GM19240 (cell line): ENCODE measurements at regions not wholly inside any gene's neighbourhood (a gene's known extent, or its start where the extent isn't known, plus 50 kb on each side); places are given as distances from the start of the nearest gene placed in this dataset.

Experiments used
- DNase-seq: peaks from one replicate; pipeline ENCODE4 v3.0.0; 2011; ENCODE audit warnings: low spot score; ENCODE audit not compliant: insufficient read length

GRCh38 chr9:78599926-78600325 lies 303.0 kb downstream of the PSAT1 start:
- no peak for DNase-seq

DNA sequence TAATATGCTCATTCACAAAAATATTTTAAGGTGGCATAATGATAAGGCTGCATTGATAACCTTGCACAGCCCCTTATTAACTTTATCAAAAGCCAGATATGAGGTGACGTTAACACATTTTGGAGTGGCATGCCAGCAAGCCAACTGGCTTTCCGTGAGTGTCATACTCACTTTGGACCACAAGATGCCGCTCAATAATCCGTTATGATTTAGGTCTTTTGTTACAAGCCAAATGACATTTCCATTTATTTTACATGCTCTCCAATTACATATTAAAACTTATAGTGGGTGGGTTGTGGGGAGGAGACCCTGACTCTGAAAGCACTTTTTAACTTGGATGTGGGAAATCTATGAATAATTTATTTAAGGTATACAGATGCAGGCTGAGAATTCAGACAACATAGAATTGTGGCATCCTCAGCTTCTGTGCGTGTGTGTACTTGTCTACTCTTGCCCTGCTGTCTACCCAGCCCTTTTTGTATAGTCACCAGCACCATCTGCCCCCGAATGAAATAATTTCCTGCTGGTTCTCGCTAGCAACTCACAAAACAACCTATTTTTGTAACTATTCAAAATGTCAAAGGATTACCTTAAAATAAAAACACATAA lies 305.1 kb downstream of the PSAT1 start:
- no peak for DNase-seq

DNA sequence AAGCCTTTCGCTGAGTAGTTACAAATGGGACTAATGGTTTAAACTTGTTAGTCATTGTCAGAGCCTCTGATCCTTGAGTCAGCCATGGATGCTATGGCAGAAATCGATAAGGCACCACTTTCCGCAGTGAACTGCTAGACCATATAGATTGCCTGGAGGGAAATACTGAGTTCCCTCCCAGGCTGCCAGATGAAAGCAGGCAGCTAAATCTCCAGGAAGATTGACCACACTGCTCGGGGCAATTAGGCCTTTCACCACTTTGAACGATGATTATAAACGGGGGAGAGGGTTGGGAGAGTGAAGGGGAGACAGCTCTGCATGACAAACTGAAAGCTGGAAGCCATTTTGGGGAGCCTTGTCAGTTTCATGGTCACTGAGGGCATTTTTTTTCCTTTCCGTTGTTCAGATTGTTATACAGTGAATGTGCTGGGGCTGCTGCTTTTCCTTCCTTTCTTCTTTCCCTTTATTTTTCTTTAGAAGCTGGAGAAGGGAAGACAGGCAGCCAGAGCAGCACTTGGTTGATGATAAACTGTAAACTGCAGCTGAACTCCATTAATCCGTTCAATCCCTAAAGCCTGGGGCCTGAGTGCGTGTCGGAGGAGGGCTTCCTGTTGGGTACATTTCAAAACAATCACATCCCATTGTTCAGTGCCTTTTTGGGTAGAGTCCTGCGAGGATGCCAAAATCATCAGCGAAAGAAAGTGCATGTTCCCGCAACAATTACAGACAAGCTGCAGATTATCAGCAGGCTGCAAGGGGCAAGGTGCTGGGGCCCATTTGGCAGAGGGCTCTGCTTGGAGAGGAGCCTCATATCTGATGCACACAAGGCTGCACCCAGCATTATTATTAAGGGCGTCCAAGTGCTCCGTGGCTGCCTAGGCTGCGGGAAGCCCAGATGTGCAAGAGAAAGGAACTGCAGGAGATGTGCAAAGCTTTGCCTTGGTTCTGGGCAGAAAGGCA lies 308.4 kb downstream of the PSAT1 start:
- no peak for DNase-seq

- DNase-seq, result no peak
Observed at GRCh38 chr9:78606001-78606379, 309.1 kb downstream of the PSAT1 start.

GRCh38 chr9:78607853-78608252 lies 310.9 kb downstream of the PSAT1 start:
- DNase-seq, result no peak

DNA sequence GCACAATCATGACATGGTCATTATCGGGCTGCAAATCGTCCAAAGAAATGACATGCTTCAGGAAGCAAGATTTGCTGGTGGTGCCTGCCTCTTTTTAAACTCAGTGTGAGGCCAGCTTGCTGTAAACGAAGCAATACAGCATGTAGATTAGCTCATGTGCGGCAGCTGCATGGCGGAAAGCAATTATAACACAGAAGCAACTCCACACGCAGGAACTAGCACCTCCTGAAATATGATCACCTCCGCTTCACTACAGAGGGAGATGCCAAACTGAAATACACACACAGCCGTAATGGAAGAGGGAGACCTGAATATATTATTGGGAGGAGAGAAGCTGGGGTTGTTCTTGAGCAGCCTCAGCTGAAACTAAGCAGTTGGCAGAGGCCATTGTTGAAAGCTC lies 312.5 kb downstream of the PSAT1 start:
- DNase-seq, result no peak

GRCh38 chr9:78612091-78612490 lies 315.2 kb downstream of the PSAT1 start:
- no peak for DNase-seq

GRCh38 chr9:78613006-78613405 lies 316.1 kb downstream of the PSAT1 start:
- DNase-seq, result no peak

- no peak for DNase-seq
Observed at GRCh38 chr9:78614892-78615291, 318.0 kb downstream of the PSAT1 start.

DNA sequence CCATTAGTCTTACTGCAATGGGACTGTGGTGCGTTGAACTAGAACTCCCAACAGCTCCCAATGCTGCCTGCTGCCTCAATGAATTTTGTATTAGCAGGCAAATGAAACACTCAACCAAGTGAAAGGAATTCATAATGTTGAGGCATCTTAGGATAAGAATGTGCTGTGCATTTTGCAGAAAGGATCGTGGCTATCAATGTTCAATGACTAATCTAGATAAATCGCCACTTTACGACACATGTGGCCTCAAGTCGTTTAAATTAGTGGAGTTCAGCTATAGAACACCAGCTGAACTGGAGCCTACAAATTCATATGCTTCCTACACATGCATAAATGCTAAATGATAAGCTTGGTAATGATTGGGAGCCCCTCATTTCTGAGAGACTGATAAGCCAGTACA lies 318.4 kb downstream of the PSAT1 start:
- DNase-seq, result no peak

- DNase-seq, result no peak
Observed at GRCh38 chr9:78618735-78619134, 321.8 kb downstream of the PSAT1 start.

DNA sequence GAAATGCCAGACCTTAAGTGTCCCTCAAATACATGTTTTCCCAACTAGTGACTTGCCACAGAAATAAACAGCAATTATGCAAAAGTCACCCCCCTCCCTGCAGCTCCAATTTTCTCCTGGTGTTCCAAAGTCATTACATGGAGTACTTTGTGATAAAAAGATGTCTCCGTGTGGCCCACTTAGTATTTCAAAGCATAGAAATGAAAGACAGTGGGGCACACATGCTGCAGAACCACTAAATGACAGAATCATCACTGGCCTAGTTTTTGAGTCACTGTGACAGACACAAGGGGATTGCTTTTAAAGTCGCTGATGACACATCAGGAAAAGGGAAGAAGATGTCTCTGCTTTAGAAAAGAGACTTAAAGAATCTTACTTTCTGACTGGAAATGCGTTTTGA lies 323.4 kb downstream of the PSAT1 start:
- no peak for DNase-seq

GRCh38 chr9:78620764-78621163 lies 323.8 kb downstream of the PSAT1 start:
- no peak for DNase-seq

DNA sequence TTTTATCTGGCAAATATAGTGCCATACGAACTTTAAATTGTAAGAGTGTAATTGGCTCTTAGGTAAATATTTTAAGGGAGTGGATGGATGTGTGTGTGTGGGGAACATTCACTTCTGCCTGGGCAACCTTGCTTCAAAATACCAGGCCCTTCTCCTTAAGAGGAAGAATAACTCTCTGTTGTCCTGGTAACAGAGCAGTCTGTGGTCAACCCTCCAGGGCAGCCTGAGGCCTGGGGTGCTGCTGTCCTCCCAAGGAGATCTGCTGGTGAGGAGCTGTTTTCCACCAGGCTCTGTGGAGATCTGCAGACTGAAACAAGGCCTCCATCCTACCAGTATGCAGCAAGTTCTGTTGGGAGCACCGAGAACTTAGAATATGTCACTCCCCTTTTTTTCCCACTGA lies 325.2 kb downstream of the PSAT1 start:
- no peak for DNase-seq

DNA sequence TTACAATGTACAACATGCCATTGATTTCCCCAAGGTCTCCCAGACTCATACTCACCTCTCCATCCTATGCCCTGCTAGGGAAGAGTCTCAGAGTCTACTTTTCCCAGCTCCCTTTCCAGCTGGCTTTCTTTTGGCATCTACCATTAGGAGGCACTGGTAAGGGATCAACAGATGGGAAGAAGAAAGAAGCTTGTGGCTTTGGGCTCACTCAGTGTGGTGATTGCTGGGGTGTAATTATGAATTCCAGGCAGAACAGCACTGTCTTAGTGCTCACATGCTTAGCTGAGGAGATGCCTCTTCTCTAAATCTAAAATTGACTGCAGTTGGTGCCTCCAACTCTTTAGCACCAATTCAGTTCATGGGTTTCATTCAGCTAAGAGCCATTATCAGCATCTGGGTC lies 330.0 kb downstream of the PSAT1 start:
- DNase-seq, result no peak

- no peak for DNase-seq
Observed at GRCh38 chr9:78630966-78631365, 334.0 kb downstream of the PSAT1 start.

- DNase-seq, result no peak
Observed at GRCh38 chr9:78640728-78641127, 343.8 kb downstream of the PSAT1 start.

DNA sequence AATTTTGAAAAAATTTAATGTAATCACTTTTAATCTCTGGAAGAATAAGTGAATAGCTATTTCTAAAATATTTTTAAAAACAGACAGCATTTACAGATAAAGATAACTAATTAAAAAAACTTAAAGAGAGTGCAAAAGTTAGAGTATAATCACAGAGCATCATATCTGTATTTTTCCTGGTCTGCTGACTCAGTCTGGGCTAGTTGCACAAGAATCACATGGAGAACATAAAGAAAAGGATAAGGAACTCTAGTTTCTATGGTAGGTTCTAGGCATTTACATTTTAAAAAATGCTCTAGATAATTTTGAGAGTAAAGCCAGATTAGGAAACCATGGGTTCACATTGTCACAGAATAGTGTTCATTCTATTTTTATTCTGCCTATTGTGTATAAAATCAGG lies 347.4 kb downstream of the PSAT1 start:
- DNase-seq, result no peak

DNA sequence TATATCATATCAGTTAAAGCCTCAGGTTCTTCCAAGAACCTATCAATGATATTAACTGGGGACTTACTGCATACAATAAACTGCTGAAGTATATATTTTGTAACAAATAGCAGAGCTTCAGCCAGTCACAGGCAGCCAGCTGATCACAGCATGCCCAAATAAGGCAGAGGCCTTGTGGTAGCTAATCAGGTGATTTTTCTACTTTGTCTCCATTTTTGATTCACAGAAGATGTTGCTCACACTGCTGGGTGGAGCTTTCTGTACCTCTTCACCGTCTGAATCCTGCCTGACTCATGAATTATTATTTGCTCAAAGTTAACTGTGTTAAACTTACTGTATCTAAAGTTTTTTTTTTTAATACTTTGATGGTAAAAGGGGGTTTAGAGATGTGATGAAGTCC lies 357.4 kb downstream of the PSAT1 start:
- no peak for DNase-seq

DNA sequence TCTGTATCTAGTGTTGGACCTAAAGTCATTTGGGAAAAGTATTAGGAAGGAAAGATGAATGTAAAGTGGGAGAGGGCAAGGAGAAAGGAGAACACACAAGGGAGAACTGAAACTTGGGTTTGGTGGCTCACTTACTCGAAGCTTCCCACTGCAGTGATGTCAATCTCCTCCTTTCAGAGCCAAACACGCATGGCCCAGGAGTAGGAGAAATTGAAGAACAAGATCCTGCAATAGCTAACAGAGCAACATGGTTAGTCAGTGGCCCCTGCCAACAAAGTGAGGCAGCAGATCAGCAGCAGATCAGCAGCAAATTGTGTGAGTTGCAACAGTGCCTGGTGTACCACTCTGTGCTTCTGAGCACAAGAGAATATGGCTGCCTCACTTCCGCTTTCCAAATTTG lies 366.4 kb downstream of the PSAT1 start:
- no peak for DNase-seq

- no peak for DNase-seq
Observed at GRCh38 chr9:78664370-78664769, 367.4 kb downstream of the PSAT1 start.

DNA sequence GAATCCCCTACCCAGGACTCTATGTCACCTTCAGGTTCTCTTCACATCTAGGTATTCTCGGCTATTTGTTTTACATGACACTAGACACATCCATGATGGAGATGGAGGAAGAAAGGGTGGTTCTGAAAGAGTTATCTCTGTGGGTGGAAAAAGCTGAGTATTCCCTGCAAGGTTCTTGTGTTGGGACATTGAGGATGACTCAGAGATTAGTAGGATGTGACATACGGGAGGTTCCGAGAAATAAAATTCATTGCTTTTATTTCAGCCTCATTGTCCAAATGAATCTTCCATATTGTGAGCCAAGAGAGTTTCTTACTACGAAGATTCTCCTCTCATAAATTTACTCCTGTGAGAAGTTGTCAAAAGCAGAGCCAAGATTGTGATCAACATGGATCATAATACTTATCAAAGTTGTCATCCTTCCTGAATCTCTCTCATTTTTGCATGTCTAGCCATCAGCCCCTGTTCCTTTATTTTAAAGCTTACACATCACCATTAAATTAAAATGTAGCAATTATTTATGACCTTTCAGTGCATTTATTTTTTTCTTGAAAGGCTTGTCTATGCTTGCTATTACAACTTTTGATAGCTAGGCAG lies 370.0 kb downstream of the PSAT1 start:
- DNase-seq, result no peak
